Fibroblast of pulmonary artery (primary cell): ENCODE measurements at regions not wholly inside any gene's neighbourhood (a gene's known extent, or its start where the extent isn't known, plus 50 kb on each side); places are given as distances from the start of the nearest gene placed in this dataset.

Experiments used
- DNase-seq: peaks from one replicate; pipeline ENCODE4 v3.0.0-alpha.2; 2010; ENCODE audit warnings: low read depth
- H3K4me3 ChIP-seq: replicated peaks from 2 replicates; pipeline ENCODE4 v1.5.1; 2011; ENCODE audit warnings: low read depth, mild to moderate bottlenecking, control low read depth, low read length, moderate library complexity
- CTCF ChIP-seq: IDR thresholded peaks from 2 replicates; pipeline ENCODE4 v1.5.1; 2011; ENCODE audit warnings: mild to moderate bottlenecking, control low read depth, low read length, inconsistent platforms; ENCODE audit errors: missing control alignments

- H3K4me3 ChIP-seq: peak overlapping the region; percentile 77
- DNase-seq: peak; percentile 59
Observed at GRCh38 chr22:46076651-46077339, 73.5 kb upstream of the PPARA start.

GRCh38 chr22:46077669-46078099 is 72.6 kb upstream of the PPARA start:
- TF ChIP-seq CTCF: no peak
- peak overlapping the region; percentile 77 for H3K4me3 ChIP-seq
- DNase-seq: no peak

More at GRCh38 chr22:46076651-46077339, 73.5 kb upstream of the PPARA start:
- TF ChIP-seq CTCF: no peak

- H3K4me3 ChIP-seq: no peak overlapping the region
- TF ChIP-seq CTCF: no peak
- peak; percentile 32 for DNase-seq
Observed at GRCh38 chr22:46078241-46079092, 71.9 kb upstream of the PPARA start.

GRCh38 chr22:46079093-46079860 is 71.0 kb upstream of the PPARA start:
- no peak for TF ChIP-seq CTCF
- no peak for DNase-seq
- no peak overlapping the region for H3K4me3 ChIP-seq

- no peak for DNase-seq
- H3K4me3 ChIP-seq: peak overlapping the region; percentile 25
Observed at GRCh38 chr22:46079861-46080821, 70.2 kb upstream of the PPARA start.

More at GRCh38 chr22:46079861-46080821, 70.2 kb upstream of the PPARA start:
- no peak for TF ChIP-seq CTCF
